ENCODE measurements at regions not wholly inside any gene's neighbourhood (a gene's known extent, or its start where the extent isn't known, plus 50 kb on each side); places are given as distances from the start of the nearest gene placed in this dataset.
"Not testable (repeated sequence)": the region's sequence is repeated elsewhere in the genome, so short reads cannot be mapped to it uniquely, and the experiment has no call there.

- Histone ChIP-seq H3K27me3 (ENCODE audit: insufficient read depth, low read depth, severe bottlenecking) (no peaks in the 10 kb centered on the region), H3K4me3 (ENCODE audit: low read depth, low read length) (no peak overlapping the region), H3K27ac (no peak overlapping the region), H3K9me3 (ENCODE audit: severe bottlenecking) (no peaks in the 10 kb centered on the region), H3K36me3 (no peaks in the 10 kb centered on the region)
- DNase-seq = peak; percentile 62
- TF ChIP-seq CTCF (IDR thresholded peaks at IDR 0.05; ENCODE audit: low read depth, low read length) = no peak
Measured at GRCh38 chr5:115423541-115423940, 121.0 kb downstream of the FEM1C start.

GRCh38 chr5:115423051-115423450 is 121.5 kb downstream of the FEM1C start:
- TF ChIP-seq CTCF (IDR thresholded peaks at IDR 0.05; ENCODE audit: low read depth, low read length) = no peak
- H3K27ac ChIP-seq = no peak overlapping the region

DNA sequence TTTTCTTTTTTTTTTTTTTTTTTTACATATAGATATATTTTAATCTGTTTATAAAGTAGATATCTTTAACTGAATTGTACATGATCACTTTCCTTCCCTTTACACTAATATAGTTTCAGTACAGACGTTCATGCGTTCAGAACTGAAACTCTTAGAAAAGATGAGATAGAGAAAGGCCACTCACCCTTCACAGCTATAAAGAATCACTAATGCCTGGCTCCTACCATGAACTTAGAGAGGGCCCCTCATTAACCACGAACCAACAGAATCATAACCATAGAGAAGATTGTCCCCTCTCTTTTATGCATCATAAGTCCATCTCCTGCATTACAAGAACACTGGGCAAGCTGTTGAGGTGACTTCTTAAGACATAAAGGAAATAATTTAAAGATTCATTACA is 123.8 kb downstream of the FEM1C start:
- not testable (repeated sequence) for H3K27ac ChIP-seq; H3K9me3 ChIP-seq (ENCODE audit: severe bottlenecking); H3K4me3 ChIP-seq (ENCODE audit: low read depth, low read length); H3K27me3 ChIP-seq (ENCODE audit: insufficient read depth, low read depth, severe bottlenecking); DNase-seq; H3K36me3 ChIP-seq

More at GRCh38 chr5:115423051-115423450, 121.5 kb downstream of the FEM1C start:
- no peaks in the 10 kb centered on the region for H3K9me3 ChIP-seq (ENCODE audit: severe bottlenecking)
- no peak for DNase-seq
- H3K27me3 ChIP-seq (ENCODE audit: insufficient read depth, low read depth, severe bottlenecking) = no peaks in the 10 kb centered on the region
- H3K4me3 ChIP-seq (ENCODE audit: low read depth, low read length) = no peak overlapping the region
- H3K36me3 ChIP-seq = no peaks in the 10 kb centered on the region

- Histone ChIP-seq H3K27me3 (ENCODE audit: insufficient read depth, low read depth, severe bottlenecking) (no peaks in the 10 kb centered on the region), H3K4me3 (ENCODE audit: low read depth, low read length) (no peak overlapping the region), H3K9me3 (ENCODE audit: severe bottlenecking) (no peaks in the 10 kb centered on the region), H3K36me3 (no peaks in the 10 kb centered on the region), H3K27ac (no peak overlapping the region)
- DNase-seq = no peak
- no peak for TF ChIP-seq CTCF (IDR thresholded peaks at IDR 0.05; ENCODE audit: low read depth, low read length)
Measured at GRCh38 chr5:115419846-115420585, 123.6 kb upstream of the CCDC112 start.

DNA sequence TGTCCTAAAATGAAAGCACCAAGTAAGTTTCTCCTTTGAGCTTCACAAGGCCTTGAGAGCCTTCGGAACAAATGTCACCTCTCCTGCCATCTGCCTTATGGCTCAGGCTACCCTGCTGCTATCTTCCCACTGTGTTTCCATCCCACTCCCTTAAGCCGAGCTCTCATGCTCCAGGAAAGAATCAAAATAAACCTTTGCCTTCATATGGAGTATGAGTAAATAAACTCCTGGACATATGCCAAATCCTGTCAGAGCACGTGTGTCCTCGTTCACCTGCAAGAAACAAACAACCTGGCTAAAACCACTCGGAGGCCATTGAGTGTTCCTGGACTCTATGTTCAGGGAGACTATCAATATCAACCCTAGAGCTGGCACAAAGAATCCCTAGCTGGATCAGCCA is 122.3 kb upstream of the CCDC112 start:
- H3K27ac ChIP-seq = no peak overlapping the region
- no peaks in the 10 kb centered on the region for H3K36me3 ChIP-seq
- no peaks in the 10 kb centered on the region for H3K27me3 ChIP-seq (ENCODE audit: insufficient read depth, low read depth, severe bottlenecking)
- DNase-seq = no peak
- no peak for TF ChIP-seq CTCF (IDR thresholded peaks at IDR 0.05; ENCODE audit: low read depth, low read length)
- no peak overlapping the region for H3K4me3 ChIP-seq (ENCODE audit: low read depth, low read length)
- H3K9me3 ChIP-seq (ENCODE audit: severe bottlenecking) = no peaks in the 10 kb centered on the region

- no peak overlapping the region for H3K27ac ChIP-seq
- H3K9me3 ChIP-seq (ENCODE audit: severe bottlenecking) = no peaks in the 10 kb centered on the region
- H3K27me3 ChIP-seq (ENCODE audit: insufficient read depth, low read depth, severe bottlenecking) = no peaks in the 10 kb centered on the region
- H3K36me3 ChIP-seq = no peaks in the 10 kb centered on the region
- no peak overlapping the region for H3K4me3 ChIP-seq (ENCODE audit: low read depth, low read length)
- TF ChIP-seq CTCF (IDR thresholded peaks at IDR 0.05; ENCODE audit: low read depth, low read length) = no peak
- no peak for DNase-seq
Measured at GRCh38 chr5:115417076-115417475, 120.6 kb upstream of the CCDC112 start.

Data from WERI-Rb-1 (cell line).